ENCODE measurements at regions not wholly inside any gene's neighbourhood (a gene's known extent, or its start where the extent isn't known, plus 50 kb on each side); places are given as distances from the start of the nearest gene placed in this dataset.

GRCh38 chr10:107689323-107689722 lies 524.8 kb upstream of the SORCS1 start:
- TF ChIP-seq CTCF (conservative IDR thresholded peaks at IDR 0.05 in 1 of 2, IDR thresholded peaks at IDR 0.05 in 1 of 2; ENCODE audit: extremely low read depth in 1 of 2, insufficient read depth in 1 of 2, low read depth in 1 of 2, low read length in 2 of 2) (no peak), EZH2 (IDR thresholded peaks at IDR 0.05; ENCODE audit: borderline replicate concordance, low read length) (no peak)
